HepG2 (cell line): ENCODE measurements at regions not wholly inside any gene's neighbourhood (a gene's known extent, or its start where the extent isn't known, plus 50 kb on each side); places are given as distances from the start of the nearest gene placed in this dataset.

Source experiments
- ATAC-seq: fragments of 200-7000 bp; cut with Tn5 transposase; 3 replicates; pipeline ENCODE4 v1.9.1; 2020; ENCODE audit warnings: mild to moderate bottlenecking, moderate library complexity
- BruUV-seq: library from RNA; stranded (reverse); fragments of 400-500 nt; replicated peaks from 2 replicates; lab custom pipeline; 2021; lab: Mats Ljungman, UMichigan
- CTCF ChIA-PET: fragments of 300-600 bp; formaldehyde crosslinking; extraction: SDS; loops from one replicate; lab custom pipeline; 2021; ENCODE audit warnings: low total read pairs, inconsistent platforms, low intra/inter-chr PET ratio; lab: Yijun Ruan, JAX
- POLR2A ChIA-PET: fragments of 350-600 bp; sonication (Branson Sonifier 250); formaldehyde crosslinking; loops from one replicate; lab custom pipeline; 2020; ENCODE audit warnings: antibody characterized with exemption, inconsistent platforms; lab: Yijun Ruan, JAX
- DNase-seq: peaks from one replicate; pipeline ENCODE4 v3.0.0-alpha.2; 2015; ENCODE audit warnings: low spot score
- FAIRE-seq: peaks from 3 replicates; lab custom pipeline; 2011; peaks lifted over from hg19 to GRCh38; lab: Jason Lieb, UNC
- H2AFZ ChIP-seq: one replicate; pipeline ENCODE4 v1.6.1; 2011; ENCODE audit warnings: low read length, inconsistent platforms
- H3K27ac ChIP-seq: fragments of 300-600 bp; 3 replicates; pipeline ENCODE4 v1.8.0; 2011; ENCODE audit warnings: mixed run types, mild to moderate bottlenecking, mixed read lengths, low read length, inconsistent platforms; ENCODE audit not compliant: insufficient read depth; ENCODE audit errors: extremely low read length
- H3K27me3 ChIP-seq, 2 experiments: fragments of 200-600 bp in 1 of 2; 2 replicates in 1 of 2; 3 replicates in 1 of 2; pipeline versions ENCODE4 v1.6.0 to v1.8.0; 2011; ENCODE audit warnings: low read length in 2 of 2, mild to moderate bottlenecking in 2 of 2, moderate library complexity in 2 of 2, inconsistent platforms in 1 of 2; ENCODE audit not compliant: insufficient read depth in 2 of 2, control insufficient read depth in 1 of 2
- H3K36me3 ChIP-seq, 2 experiments: fragments of 200-600 bp in 1 of 2; replicated peaks in 1 of 2; 2 replicates in 1 of 2; 3 replicates in 1 of 2; pipeline versions ENCODE4 v1.5.1 to v1.8.0; 2011; ENCODE audit warnings: low read length in 2 of 2, inconsistent platforms in 1 of 2; ENCODE audit not compliant: insufficient read depth in 2 of 2, control insufficient read depth in 1 of 2
- H3K4me1 ChIP-seq: 2 replicates; pipeline ENCODE4 v1.5.1; 2012; ENCODE audit warnings: low read length, inconsistent platforms; ENCODE audit not compliant: insufficient read depth
- H3K4me2 ChIP-seq: 2 replicates; pipeline ENCODE4 v1.6.0; 2011; ENCODE audit warnings: low read depth, low read length, inconsistent platforms
- H3K4me3 ChIP-seq, 3 experiments: fragments of 200-600 bp in 1 of 3; sonication (generic), shearing (Covaris generic) in 1 of 3; replicated peaks in 1 of 3; 2 replicates each; pipeline ENCODE4 v1.5.1; 2011 to 2016; ENCODE audit warnings: low read length in 3 of 3, inconsistent platforms in 2 of 3, low read depth in 2 of 3, mild to moderate bottlenecking in 2 of 3, control low read depth in 1 of 3, mixed read lengths in 1 of 3; ENCODE audit not compliant: insufficient read depth in 1 of 3
- H3K79me2 ChIP-seq: one replicate; pipeline ENCODE4 v1.6.1; 2011; ENCODE audit warnings: low read length, inconsistent platforms; ENCODE audit not compliant: insufficient read depth
- H3K9ac ChIP-seq: 2 replicates; pipeline ENCODE4 v1.6.0; 2011; ENCODE audit warnings: mild to moderate bottlenecking, low read depth, low read length, inconsistent platforms; ENCODE audit not compliant: insufficient read depth
- H3K9me3 ChIP-seq: 2 replicates; pipeline ENCODE4 v1.5.1; 2012; ENCODE audit warnings: mild to moderate bottlenecking, low read length
- H4K20me1 ChIP-seq: 2 replicates; pipeline ENCODE4 v1.6.0; 2011; ENCODE audit warnings: inconsistent platforms, mild to moderate bottlenecking, low read length, moderate library complexity; ENCODE audit not compliant: insufficient read depth
- ARID5B ChIP-seq: IDR thresholded peaks from 2 replicates; pipeline ENCODE4 v1.4.0; 2020; ENCODE audit warnings: mild to moderate bottlenecking, missing genetic modification reagents
- ARNT ChIP-seq: fragments of 450-650 bp; IDR thresholded peaks from 2 replicates; pipeline ENCODE4 v1.6.1; 2017
- FOXC1 ChIP-seq: sonication (generic); formaldehyde crosslinking; IDR thresholded peaks from 2 replicates; pipeline ENCODE4 v1.8.0; 2022; ENCODE audit warnings: mild to moderate bottlenecking, missing genetic modification reagents, borderline replicate concordance
- HMGA1 ChIP-seq: sonication (generic); formaldehyde crosslinking; conservative IDR thresholded peaks from 2 replicates; pipeline ENCODE4 v1.4.0; 2020; ENCODE audit warnings: missing genetic modification reagents
- POGZ ChIP-seq: sonication (generic); formaldehyde crosslinking; IDR thresholded peaks from 2 replicates; pipeline ENCODE4 v1.4.0; 2020; ENCODE audit warnings: mild to moderate bottlenecking, missing genetic modification reagents
- SMARCE1 ChIP-seq: fragments of 450-650 bp; IDR thresholded peaks from 2 replicates; pipeline ENCODE4 v1.6.1; 2017; ENCODE audit warnings: borderline replicate concordance
- SOX5 ChIP-seq: IDR thresholded peaks from 2 replicates; pipeline ENCODE4 v1.6.1; 2016; ENCODE audit warnings: borderline replicate concordance
- TFE3 ChIP-seq: IDR thresholded peaks from 2 replicates; pipeline ENCODE4 v1.6.1; 2016
- TP53 ChIP-seq: sonication (generic); formaldehyde crosslinking; conservative IDR thresholded peaks from 2 replicates; pipeline ENCODE4 v1.4.0; 2020; ENCODE audit warnings: missing genetic modification reagents
- U2AF2 ChIP-seq: fragments of 200-400 bp; formaldehyde crosslinking; IDR thresholded peaks from 2 replicates; pipeline ENCODE4 v1.6.1; 2017; ENCODE audit warnings: low read depth, mild to moderate bottlenecking, low read length
- ZNF484 ChIP-seq: sonication (generic); formaldehyde crosslinking; IDR thresholded peaks from 2 replicates; pipeline ENCODE4 v1.5.1; 2020; ENCODE audit warnings: mild to moderate bottlenecking, low read depth, missing genetic modification reagents, borderline replicate concordance
- ZNF557 ChIP-seq: sonication (generic); formaldehyde crosslinking; IDR thresholded peaks from 2 replicates; pipeline ENCODE4 v1.4.0; 2020; ENCODE audit warnings: missing genetic modification reagents
- ZNF597 ChIP-seq: sonication (generic); formaldehyde crosslinking; IDR thresholded peaks from 2 replicates; pipeline ENCODE4 v1.5.0; 2020; ENCODE audit warnings: missing genetic modification reagents
- WGBS: methylation state at CpG from one replicate; pipeline ENCODE4 v1.1.6; 2017; ENCODE audit warnings: low lambda C conversion rate; 5-methylcytosine and 5-hydroxymethylcytosine counted together
- in situ Hi-C: cut with HindIII; loops from 2 replicates; pipeline ENCODE4 v1.10.0; 2017; ENCODE audit warnings: low pct_unique_long_range_greater_than_20kb; ENCODE audit not compliant: extremely low pct_ligation_motif_present
- intact Hi-C: fragments of 100-400 bp; cut with micrococcal nuclease; formaldehyde crosslinking; loops from one replicate; pipeline ENCODE4 v1.10.0; 2022; ENCODE audit not compliant: unreplicated experiment

- Histone ChIP-seq H3K27ac (no peak overlapping the region), H4K20me1 (no peaks in the 10 kb centered on the region), H3K4me1 (peaks cover 5% of the 10 kb centered on the region), H3K4me3 (no peak overlapping the region), H3K36me3 (no peaks in the 10 kb centered on the region), H3K27me3 (peaks cover 0 to 9% of the 10 kb centered on the region in 2 experiments; a peak in 1 of 5 replicates), H3K9ac (no peak overlapping the region), H3K4me2 (no peak overlapping the region), H3K9me3 (no peaks in the 10 kb centered on the region), H2AFZ (no peak overlapping the region), H3K79me2 (no peaks in the 10 kb centered on the region)
- DNase-seq (no peak), ATAC-seq (no peak), FAIRE-seq (no peak)
- TF ChIP-seq U2AF2 (no peak), POGZ (CRISPR knock-in tag) (no peak), ZNF597 (CRISPR knock-in tag) (no peak), TP53 (CRISPR knock-in tag) (no peak), SOX5 (CRISPR knock-in tag) (no peak), ARNT (no peak), HMGA1 (CRISPR knock-in tag) (no peak), ARID5B (no peak), SMARCE1 (no peak), ZNF484 (CRISPR knock-in tag) (no peak), ZNF557 (CRISPR knock-in tag) (no peak), FOXC1 (CRISPR knock-in tag) (no peak), TFE3 (CRISPR knock-in tag) (no peak)
- intact Hi-C loops (no loop called here), in situ Hi-C loops (no loop called here)
- POLR2A ChIA-PET: no interaction called here
- BruUV-seq: no TSS peak
- 68% methylated on average over 4 of the region's 7 CpGs for WGBS
- CTCF ChIA-PET: no interaction called here
These were observed 315.1 kb upstream of the IGF1R start for GRCh38 chr15:98333251-98333650.
